Fibroblast of skin of abdomen (primary cell): ENCODE measurements at regions not wholly inside any gene's neighbourhood (a gene's known extent, or its start where the extent isn't known, plus 50 kb on each side); places are given as distances from the start of the nearest gene placed in this dataset.
"Not testable (repeated sequence)": the region's sequence is repeated elsewhere in the genome, so short reads cannot be mapped to it uniquely, and the experiment has no call there.

Experiments used
- DNase-seq: peaks from one replicate; pipeline ENCODE4 v3.0.0-alpha.2; 2013

DNA sequence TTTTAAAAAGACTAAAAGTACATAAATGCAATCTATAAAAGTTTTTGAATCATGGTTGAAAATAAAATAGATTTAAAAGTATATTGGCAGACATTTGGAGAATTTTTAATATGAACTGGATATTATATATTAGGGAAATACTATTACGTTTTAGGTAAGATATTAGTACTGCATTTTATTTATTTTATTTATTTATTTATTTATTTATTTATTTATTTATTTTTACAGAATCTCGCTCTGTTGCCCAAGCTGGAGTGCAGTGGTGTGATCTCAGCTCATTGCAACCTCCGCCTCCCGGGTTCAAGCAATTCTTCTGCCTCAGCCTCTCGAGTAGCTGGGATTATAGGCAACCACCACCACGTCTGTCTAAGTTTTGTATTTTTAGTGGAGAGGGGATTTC lies 890.1 kb upstream of the MANEA start:
- DNase-seq, result not testable (repeated sequence)

GRCh38 chr6:94683409-94683808 lies 893.9 kb upstream of the MANEA start:
- DNase-seq, result no peak

GRCh38 chr6:94680669-94681212 lies 896.6 kb upstream of the MANEA start:
- no peak for DNase-seq

GRCh38 chr6:94673251-94673650 lies 904.1 kb upstream of the MANEA start:
- DNase-seq, result no peak

GRCh38 chr6:94670017-94670416 lies 907.3 kb upstream of the MANEA start:
- DNase-seq, result no peak

DNA sequence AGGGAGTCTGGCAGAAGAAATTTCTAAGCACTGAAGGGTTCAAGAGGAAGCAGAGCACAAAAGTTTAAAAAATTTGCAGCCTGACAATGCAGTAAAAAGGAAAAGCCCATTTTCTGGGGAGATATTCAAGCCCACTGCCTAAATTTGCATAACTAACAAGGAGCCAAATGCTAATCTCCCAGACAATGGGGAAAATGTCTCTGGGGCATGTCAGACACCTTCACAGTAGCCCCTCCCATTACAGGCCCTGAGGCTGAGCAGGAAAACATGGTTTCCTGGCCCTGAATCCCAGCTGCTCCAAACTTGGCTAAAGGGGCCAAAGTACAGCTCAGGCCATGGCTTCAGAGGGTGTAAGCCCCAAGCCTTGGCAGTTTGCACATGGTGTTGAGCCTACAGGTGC lies 908.5 kb upstream of the MANEA start:
- DNase-seq, result no peak

DNA sequence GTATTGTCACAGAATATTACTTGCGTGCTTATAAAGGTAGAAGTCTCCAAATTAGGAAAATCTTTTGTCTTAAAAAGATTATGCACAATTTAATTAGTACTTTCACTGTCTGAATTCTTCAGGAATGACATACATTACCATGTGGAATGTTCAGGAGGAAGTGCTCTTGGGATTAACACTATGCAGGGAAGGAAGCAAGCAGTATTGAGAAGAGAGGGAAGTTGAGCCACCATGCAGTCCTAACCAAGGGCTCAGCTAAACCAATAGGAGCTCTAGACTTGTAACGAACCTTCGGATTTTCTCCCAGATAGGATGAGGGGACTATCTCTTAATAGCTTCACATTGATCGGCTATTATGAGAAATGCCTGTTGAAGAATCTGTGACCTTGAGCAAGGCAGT lies 918.4 kb upstream of the MANEA start:
- DNase-seq, result no peak

DNA sequence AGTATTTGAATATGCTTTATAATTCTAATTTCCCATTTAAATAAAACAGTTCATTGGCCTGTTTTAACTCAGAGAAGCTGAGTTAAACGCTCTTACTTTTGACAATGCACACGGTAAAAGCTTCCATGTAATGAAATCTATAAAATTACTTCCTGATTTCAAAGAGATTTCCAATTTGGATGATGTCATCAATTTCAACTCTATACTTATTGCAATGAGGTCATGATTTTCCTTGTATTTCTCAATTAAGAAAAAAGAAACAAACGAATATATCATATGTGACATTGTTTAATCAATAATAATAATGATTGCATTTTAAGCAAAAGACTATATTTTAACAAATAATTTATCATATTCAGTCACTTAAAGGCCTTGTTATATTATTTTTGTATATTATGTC lies 926.1 kb upstream of the MANEA start:
- DNase-seq, result no peak

DNA sequence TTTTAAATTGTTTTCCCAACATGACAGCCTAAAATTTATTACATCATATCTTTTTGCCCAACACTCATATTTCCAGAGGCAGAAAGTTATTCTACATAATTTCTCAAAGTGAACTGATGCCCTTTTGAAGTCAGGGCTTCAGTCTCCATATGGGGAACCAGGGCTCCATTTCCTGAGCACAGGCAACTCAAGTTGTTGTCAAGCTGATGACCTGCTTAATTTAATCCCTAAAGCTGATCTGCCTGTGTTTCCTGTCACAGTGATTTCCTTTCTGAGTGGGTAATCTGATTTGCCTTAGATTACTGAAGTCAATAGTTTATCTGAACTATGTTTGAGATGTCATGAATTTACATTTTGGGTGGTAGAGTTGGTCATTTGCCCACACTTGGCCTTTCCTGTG lies 932.1 kb upstream of the MANEA start:
- no peak for DNase-seq

DNA sequence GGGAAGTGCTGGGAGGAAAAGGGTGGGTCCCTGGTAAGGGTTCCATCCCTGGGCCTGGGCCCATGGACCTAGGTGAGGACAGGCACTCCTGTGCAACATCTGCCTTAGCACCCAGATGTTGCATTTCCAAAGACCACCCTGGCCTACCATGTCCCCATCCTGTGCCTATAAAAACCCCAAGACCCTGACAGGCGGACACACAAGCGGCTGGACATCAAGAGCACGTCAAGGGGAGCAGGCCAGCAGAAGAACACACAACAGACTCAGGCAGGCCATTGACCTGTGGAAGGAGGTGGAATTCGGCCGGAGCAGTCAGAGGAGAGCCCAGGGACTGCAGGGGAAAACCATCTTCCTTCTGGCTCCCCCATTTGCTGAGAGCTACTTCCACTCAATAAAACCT lies 937.8 kb upstream of the MANEA start:
- no peak for DNase-seq

DNA sequence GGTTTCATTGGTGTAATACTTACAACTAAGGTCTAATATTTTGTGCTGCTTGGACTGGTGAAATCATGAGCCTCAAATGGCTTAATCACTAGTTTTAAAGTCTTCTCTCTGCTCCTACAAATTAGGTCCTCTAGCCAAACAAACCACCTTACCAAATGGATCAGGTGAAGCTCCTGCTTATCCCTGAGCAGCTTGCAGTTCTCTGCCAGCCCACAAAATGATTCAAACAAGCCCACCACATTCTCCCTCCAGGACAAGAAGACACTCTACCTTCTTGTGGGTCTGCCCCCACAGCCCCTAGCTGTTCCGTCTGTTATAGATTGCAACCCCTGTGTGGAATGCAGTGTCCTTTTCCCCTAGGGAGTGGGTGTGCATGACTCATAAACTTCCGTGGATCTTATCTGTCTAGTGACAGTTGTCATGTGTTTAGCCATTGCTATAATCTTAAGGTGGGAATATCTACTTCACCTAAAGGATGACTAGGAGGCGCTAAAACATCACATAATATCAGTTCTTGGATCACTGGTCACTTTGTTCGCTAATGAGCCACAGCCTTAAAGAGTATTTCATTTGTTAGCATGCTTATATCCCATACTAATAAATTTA lies 940.5 kb upstream of the MANEA start:
- peak; percentile 0 for DNase-seq

DNA sequence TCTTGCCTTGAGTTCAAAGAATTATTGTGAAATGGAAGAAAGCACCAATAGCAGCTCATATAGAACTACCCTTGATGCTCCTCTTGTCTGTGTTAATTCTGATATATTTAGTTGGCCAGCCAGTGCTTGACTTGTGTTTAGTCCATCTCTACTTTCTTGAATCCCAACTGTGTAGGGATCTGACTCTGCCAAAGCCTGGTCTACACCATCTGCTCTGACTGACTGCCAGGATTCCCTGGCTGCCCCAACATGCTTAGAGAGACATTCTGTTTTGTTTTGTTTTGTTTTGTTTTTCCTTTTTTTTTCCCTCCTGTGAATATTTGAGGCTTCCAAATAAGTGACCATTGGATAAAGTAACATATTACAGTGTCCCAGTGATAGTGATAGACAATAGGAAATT lies 953.7 kb upstream of the MANEA start:
- no peak for DNase-seq

DNA sequence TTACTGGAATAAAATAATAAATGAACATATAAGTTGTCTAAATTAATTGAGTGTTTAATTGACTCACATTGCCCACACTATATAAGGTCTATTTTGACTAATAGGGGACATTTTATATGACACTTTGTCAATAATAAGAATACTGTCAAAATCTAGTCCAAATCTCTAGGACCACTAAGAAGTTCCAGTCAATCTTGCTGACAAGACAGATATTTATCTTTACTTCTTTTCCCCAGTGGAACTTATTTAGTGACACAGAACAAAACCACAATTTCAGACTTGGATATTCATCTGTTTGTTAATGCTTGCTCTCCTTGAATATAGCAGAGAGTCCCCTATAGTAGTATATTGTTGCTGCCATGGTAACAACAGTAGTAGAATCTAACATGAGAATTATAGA lies 954.6 kb upstream of the MANEA start:
- DNase-seq, result no peak

DNA sequence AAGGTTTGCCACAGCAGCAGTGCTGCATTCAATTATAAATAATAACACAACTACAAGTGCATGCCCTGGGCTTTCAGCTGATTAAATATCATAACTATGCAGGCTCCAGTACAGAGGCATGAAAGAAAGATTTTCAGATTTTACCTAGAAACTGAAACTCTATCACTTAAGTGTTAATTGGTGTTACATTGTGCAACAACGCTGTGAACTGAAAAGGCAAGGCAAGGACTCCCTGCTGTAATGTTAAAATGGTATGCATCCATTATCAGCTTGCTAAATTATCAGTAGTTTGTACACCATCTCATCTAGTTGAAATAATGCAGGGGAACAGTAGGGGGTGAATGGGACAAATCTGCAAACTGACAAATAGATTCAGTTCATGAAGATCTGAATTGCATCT lies 976.7 kb upstream of the MANEA start:
- no peak for DNase-seq

GRCh38 chr6:94597487-94597886 lies 979.8 kb upstream of the MANEA start:
- no peak for DNase-seq

DNA sequence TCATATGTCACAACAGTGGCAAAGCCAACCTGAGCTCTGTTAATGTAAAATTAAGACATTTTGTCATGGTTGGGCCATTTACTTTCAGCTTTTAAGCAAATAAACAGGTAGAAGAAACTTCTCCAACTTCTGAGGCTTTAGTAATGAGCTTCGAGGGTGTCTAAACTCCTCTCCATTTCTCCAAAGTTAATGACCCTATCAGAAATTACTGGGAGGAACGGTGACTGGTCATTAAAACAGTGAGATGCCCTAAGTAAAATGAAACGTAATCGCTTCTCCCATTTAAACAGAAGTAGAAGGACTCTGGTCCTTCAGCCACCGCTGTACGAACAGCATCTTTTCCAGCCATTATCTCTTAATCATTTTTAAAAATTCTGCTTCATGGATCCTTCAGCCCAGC lies 986.9 kb upstream of the MANEA start:
- DNase-seq, result no peak

- DNase-seq, result no peak
Observed at GRCh38 chr6:94588301-94588700, 989.0 kb upstream of the MANEA start.

DNA sequence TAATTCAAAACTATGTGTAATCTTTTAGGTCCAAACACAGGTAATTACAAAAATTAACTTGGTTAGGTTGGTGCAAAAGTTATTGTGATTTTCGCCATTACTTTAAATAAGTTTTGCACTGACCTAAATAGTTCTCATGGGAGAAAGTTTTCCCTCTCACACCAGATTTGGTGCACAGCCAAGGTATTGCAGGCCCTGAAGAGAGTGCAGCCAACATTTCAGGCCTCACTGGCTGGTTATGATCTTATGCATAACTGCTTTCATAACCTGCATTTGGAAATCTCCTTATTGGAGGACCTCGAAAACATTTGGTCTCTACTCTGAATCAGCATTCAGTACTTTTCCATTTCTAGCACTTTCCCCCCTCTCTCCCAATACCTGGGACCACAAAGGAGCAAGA lies 993.1 kb upstream of the MANEA start:
- DNase-seq, result no peak

DNA sequence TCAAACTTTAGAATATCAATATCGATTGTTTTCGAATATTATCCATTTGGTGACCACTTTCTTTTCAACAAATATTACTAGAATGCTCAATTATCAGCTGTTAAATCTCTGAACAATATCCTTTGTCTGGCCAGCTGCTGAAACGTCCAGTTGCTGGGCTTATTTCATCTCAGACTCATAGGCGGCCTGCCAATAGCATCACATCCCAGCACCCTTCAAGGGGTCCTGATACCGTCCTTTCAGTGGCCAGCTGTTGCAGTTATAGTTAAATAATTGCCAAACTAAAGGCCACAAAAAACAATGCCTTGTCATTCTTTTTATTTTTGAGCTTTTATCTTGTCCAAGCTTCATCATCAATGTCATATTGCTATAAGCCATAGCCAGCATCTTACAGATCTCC lies 1006.8 kb upstream of the MANEA start:
- DNase-seq, result no peak

GRCh38 chr6:94562846-94563245 lies 1014.5 kb upstream of the MANEA start:
- DNase-seq, result no peak

DNA sequence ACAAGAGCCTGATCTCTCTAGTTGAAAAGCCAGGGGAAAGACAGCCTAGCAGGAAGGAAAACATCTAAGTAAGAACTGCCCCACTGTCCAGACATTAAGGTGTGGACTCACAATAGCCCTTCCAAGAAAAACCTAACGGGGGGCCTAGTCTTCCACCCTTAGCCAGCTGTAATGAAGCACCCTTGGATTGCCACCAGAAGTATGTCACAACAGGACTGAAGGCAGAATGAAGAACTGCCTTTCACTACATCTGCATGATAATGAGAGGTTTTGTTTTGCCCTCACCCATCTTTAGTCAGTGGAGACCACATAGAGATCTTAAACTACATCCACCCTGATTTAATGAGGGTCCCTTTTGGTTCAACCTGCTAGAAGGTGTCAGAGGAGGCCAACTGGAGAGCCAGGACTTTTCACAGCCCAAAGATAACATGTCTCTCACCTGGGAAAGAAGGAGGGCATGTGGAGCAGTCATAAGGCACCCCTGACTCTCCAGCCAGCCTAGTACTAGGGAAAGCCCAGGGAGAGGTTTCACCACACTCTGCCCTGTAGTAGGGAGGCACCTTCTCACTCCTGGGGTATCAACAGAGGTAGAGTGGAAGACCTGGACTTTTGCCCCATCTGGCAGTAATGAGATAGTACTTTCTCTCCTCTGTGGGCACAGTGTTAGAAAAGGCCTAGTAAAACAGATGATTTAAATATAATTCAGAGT lies 1017.4 kb upstream of the MANEA start:
- DNase-seq, result no peak

DNA sequence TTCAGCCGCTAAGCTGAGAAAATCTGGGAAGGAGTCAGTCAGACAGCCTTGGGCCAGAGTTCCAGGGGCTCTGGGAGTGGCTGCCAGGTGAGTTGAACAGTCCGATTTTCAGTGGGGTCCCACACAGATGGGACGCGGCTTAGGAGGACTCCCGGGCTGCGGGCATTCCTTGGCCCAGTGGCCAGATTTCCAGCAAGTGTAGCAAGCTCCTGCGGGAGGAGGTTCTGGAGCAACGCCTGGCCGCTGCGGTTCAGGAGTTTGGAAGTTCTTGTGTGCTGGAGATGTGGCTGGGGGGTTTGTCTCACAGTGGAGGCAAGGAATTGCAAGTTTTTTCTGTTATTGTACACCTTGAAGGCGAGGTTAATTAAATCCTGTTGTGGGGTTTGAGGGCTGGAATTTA lies 1020.1 kb upstream of the MANEA start:
- DNase-seq, result not testable (repeated sequence)

GRCh38 chr6:94548201-94548600 lies 1029.1 kb upstream of the MANEA start:
- DNase-seq, result no peak

DNA sequence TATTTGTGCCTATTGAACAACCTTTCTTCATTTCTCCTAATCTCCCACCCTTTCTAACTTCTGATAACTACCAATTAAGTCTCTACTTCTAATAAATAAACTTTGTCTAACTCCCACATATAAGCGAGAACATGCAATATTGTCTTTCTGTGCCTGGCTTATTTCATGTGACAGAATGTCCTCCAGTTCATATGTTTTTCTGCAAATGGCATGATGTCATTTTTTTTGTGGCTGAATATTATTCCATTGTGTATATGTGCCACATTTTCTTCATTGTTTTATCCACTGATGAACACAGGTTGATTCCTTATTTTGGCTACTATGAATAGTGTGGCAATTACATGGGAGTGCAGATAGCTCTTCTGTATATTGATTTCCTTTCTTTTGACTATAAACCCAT lies 1041.5 kb upstream of the MANEA start:
- no peak for DNase-seq
